Tibial nerve (tissue), 4 donors: ENCODE measurements at regions not wholly inside any gene's neighbourhood (a gene's known extent, or its start where the extent isn't known, plus 50 kb on each side); places are given as distances from the start of the nearest gene placed in this dataset.

Experiments used
- DNase-seq, 2 donors: peaks; one replicate each; pipeline ENCODE4 v3.0.0-alpha.2; 2019; ENCODE audit warnings: low spot score in 2 of 2
- H3K27ac ChIP-seq, 4 donors: fragments of 200-600 bp; sonication (generic) in 3 of 4; one replicate each; pipeline ENCODE4 v1.5.1; 2017 to 2019; ENCODE audit warnings: mild to moderate bottlenecking in 1 of 4
- H3K27me3 ChIP-seq, 2 donors: fragments of 200-600 bp; sonication (generic) in 1 of 2; one replicate each; pipeline versions ENCODE4 v1.5.1 to v1.6.0; 2017 to 2019
- H3K36me3 ChIP-seq, 3 donors: fragments of 200-600 bp; sonication (generic); one replicate each; pipeline ENCODE4 v1.5.1; 2018 to 2019
- H3K4me1 ChIP-seq, 4 donors: fragments of 200-600 bp; sonication (generic) in 3 of 4; one replicate each; pipeline ENCODE4 v1.5.1; 2017 to 2019
- H3K4me3 ChIP-seq, 4 donors: fragments of 200-600 bp; sonication (generic) in 3 of 4; one replicate each; pipeline ENCODE4 v1.5.1; 2017 to 2019; ENCODE audit warnings: mild to moderate bottlenecking in 1 of 4, moderate library complexity in 1 of 4
- H3K9me3 ChIP-seq, 4 donors: fragments of 200-600 bp; sonication (generic) in 3 of 4; one replicate each; pipeline ENCODE4 v1.5.1; 2017 to 2019
- EP300 ChIP-seq, 2 donors: sonication (generic); formaldehyde crosslinking; IDR thresholded peaks; one replicate each; pipeline ENCODE4 v1.6.1; 2017; ENCODE audit warnings: antibody characterized with exemption in 2 of 2, mild to moderate bottlenecking in 1 of 2
- POLR2A ChIP-seq, 2 donors: fragments of 450-650 bp; IDR thresholded peaks; one replicate each; pipeline ENCODE4 v1.6.1; 2017; ENCODE audit warnings: antibody characterized with exemption in 2 of 2, mild to moderate bottlenecking in 2 of 2, moderate library complexity in 2 of 2
- WGBS, 2 donors: methylation state at CpG; one replicate each; pipeline ENCODE4 v1.1.5; 2018; 5-methylcytosine and 5-hydroxymethylcytosine counted together
- TF ChIP-seq, protein P1 (sequence below), 5 experiments: fragments of 200-600 bp in 3 of 5; fragments of 450-650 bp in 2 of 5; sonication (generic) in 3 of 5; IDR thresholded peaks; one replicate each; pipeline ENCODE4 v1.5.1; 2016 to 2019; ENCODE audit warnings: antibody characterized with exemption in 5 of 5, mild to moderate bottlenecking in 3 of 5, moderate library complexity in 2 of 5

- H3K4me3 ChIP-seq: no peak overlapping the region
- WGBS, 2 donors: 73 to 79% methylated on average over 1 of the region's 1 CpG
Observed at GRCh38 chr6:48671505-48671904, 560.5 kb upstream of the PTCHD4 start.

GRCh38 chr6:48670546-48670945 is 559.5 kb upstream of the PTCHD4 start:
- Histone ChIP-seq H3K9me3 (no peaks in the 10 kb centered on the region), H3K4me3 (no peak overlapping the region), H3K36me3 (no peaks in the 10 kb centered on the region), H3K4me1 (no peaks in the 10 kb centered on the region), H3K27ac (no peak overlapping the region), H3K27me3 (no peaks in the 10 kb centered on the region)
- no peak for DNase-seq
- 73 to 81% methylated on average over 2 of the region's 2 CpGs for WGBS, 2 donors
- TF ChIP-seq, protein P1, sequence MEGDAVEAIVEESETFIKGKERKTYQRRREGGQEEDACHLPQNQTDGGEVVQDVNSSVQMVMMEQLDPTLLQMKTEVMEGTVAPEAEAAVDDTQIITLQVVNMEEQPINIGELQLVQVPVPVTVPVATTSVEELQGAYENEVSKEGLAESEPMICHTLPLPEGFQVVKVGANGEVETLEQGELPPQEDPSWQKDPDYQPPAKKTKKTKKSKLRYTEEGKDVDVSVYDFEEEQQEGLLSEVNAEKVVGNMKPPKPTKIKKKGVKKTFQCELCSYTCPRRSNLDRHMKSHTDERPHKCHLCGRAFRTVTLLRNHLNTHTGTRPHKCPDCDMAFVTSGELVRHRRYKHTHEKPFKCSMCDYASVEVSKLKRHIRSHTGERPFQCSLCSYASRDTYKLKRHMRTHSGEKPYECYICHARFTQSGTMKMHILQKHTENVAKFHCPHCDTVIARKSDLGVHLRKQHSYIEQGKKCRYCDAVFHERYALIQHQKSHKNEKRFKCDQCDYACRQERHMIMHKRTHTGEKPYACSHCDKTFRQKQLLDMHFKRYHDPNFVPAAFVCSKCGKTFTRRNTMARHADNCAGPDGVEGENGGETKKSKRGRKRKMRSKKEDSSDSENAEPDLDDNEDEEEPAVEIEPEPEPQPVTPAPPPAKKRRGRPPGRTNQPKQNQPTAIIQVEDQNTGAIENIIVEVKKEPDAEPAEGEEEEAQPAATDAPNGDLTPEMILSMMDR (IDR thresholded peaks at IDR 0.05): no peak
- TF ChIP-seq POLR2A (IDR thresholded peaks at IDR 0.05): no peak
- TF ChIP-seq EP300 (IDR thresholded peaks at IDR 0.05): no peak

More at GRCh38 chr6:48671505-48671904, 560.5 kb upstream of the PTCHD4 start:
- DNase-seq: no peak
- Histone ChIP-seq H3K4me1 (no peaks in the 10 kb centered on the region), H3K27me3 (no peaks in the 10 kb centered on the region), H3K27ac (no peak overlapping the region), H3K36me3 (no peaks in the 10 kb centered on the region), H3K9me3 (no peaks in the 10 kb centered on the region)
- TF ChIP-seq EP300 (IDR thresholded peaks at IDR 0.05) (no peak), POLR2A (IDR thresholded peaks at IDR 0.05) (no peak)
- TF ChIP-seq, protein P1 (IDR thresholded peaks at IDR 0.05): no peak

DNA sequence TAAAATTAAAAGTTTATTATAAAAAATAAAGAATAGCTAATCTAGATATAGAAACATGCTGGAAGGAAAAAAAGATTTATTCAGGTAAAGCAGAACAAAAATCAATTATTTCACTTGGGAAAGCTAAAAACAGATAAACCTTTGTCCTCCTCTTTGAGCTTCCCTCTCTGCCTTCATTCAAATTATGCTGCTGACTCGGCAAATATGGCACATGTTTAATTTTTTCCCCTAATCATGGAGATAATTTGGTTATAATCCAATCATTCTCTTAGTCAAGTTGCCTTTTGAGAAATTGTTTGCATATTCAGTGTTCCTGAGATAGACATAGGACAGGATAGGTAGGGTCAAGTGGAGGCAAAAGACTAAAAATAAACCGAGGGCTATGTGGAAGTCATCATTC is 556.8 kb upstream of the PTCHD4 start:
- Histone ChIP-seq H3K36me3 (no peaks in the 10 kb centered on the region), H3K27ac (no peak overlapping the region), H3K27me3 (no peaks in the 10 kb centered on the region), H3K9me3 (no peaks in the 10 kb centered on the region), H3K4me1 (no peaks in the 10 kb centered on the region), H3K4me3 (no peak overlapping the region)
- no peak for DNase-seq
- WGBS, 2 donors: 65 to 74% methylated on average over 2 of the region's 2 CpGs
- TF ChIP-seq EP300 (IDR thresholded peaks at IDR 0.05): no peak
- no peak for TF ChIP-seq POLR2A (IDR thresholded peaks at IDR 0.05)
- TF ChIP-seq, protein P1 (IDR thresholded peaks at IDR 0.05): no peak

GRCh38 chr6:48664826-48665225 is 553.8 kb upstream of the PTCHD4 start:
- DNase-seq: no peak
- 20 to 30% methylated on average over 3 of the region's 3 CpGs for WGBS, 2 donors
- no peak overlapping the region for H3K4me3 ChIP-seq
- no peaks in the 10 kb centered on the region for H3K27me3 ChIP-seq
- no peak for TF ChIP-seq POLR2A (IDR thresholded peaks at IDR 0.05)
- TF ChIP-seq, protein P1 (IDR thresholded peaks at IDR 0.05): no peak
- no peak for TF ChIP-seq EP300 (IDR thresholded peaks at IDR 0.05)
- no peak overlapping the region for H3K27ac ChIP-seq
- no peaks in the 10 kb centered on the region for H3K36me3 ChIP-seq
- no peaks in the 10 kb centered on the region for H3K4me1 ChIP-seq
- no peaks in the 10 kb centered on the region for H3K9me3 ChIP-seq

DNA sequence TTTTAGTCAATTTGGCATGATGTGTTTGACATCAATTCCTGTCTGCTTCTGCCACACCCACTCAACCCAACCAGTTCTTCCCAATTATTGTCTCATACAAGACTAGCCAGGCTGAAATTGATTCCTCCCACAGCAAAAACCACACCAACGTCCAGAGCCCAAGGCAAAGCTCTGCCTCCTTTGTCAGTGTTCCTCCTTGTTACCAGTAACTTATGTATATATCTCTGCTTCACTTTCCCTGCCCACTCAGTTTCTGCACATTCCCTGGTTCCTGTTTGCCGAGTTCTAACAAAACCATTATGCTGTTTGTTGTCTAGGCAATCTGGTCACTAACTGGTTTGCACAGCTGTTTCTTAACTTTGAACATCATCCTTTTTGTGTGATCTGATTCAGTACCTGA is 547.9 kb upstream of the PTCHD4 start:
- no peak overlapping the region for H3K27ac ChIP-seq
- WGBS, 2 donors: 33 to 34% methylated on average over 2 of the region's 2 CpGs
- no peak overlapping the region for H3K4me3 ChIP-seq
- no peaks in the 10 kb centered on the region for H3K27me3 ChIP-seq
- no peaks in the 10 kb centered on the region for H3K4me1 ChIP-seq
- no peaks in the 10 kb centered on the region for H3K9me3 ChIP-seq
- TF ChIP-seq, protein P1 (IDR thresholded peaks at IDR 0.05): no peak
- TF ChIP-seq EP300 (IDR thresholded peaks at IDR 0.05) (no peak), POLR2A (IDR thresholded peaks at IDR 0.05) (no peak)
- no peak for DNase-seq
- H3K36me3 ChIP-seq: no peaks in the 10 kb centered on the region
